CD14-positive monocyte (primary cell): ENCODE measurements at regions not wholly inside any gene's neighbourhood (a gene's known extent, or its start where the extent isn't known, plus 50 kb on each side); places are given as distances from the start of the nearest gene placed in this dataset.

Source experiments
- DNase-seq, 3 donors: peaks; one replicate each; pipeline ENCODE4 v3.0.0-alpha.2; 2011 to 2022
- H2AFZ ChIP-seq: 2 replicates; pipeline ENCODE4 v1.6.0; 2012; ENCODE audit warnings: mild to moderate bottlenecking, low read depth, low read length, inconsistent platforms; ENCODE audit not compliant: insufficient read depth, poor library complexity, severe bottlenecking
- H3K27ac ChIP-seq, 2 donors: 1 replicate in 1 of 2; 2 replicates in 1 of 2; pipeline ENCODE4 v1.5.1; 2012 to 2013; ENCODE audit warnings: low read length in 2 of 2, control low read depth in 1 of 2, inconsistent platforms in 1 of 2, low read depth in 1 of 2, mild to moderate bottlenecking in 1 of 2
- H3K27me3 ChIP-seq, 2 donors: one replicate each; pipeline versions ENCODE4 v1.6.0 to v1.6.1; 2011 to 2013; ENCODE audit warnings: low read length in 2 of 2; ENCODE audit not compliant: control insufficient read depth in 2 of 2, insufficient read depth in 2 of 2
- H3K36me3 ChIP-seq, 2 donors: replicated peaks in 1 of 2; 1 replicate in 1 of 2; 2 replicates in 1 of 2; pipeline versions ENCODE4 v1.5.1 to v1.6.1; 2012 to 2013; ENCODE audit warnings: low read length in 2 of 2, control low read depth in 1 of 2, inconsistent platforms in 1 of 2, mild to moderate bottlenecking in 1 of 2; ENCODE audit not compliant: insufficient read depth in 2 of 2, control insufficient read depth in 1 of 2
- H3K4me1 ChIP-seq, 2 donors: 1 replicate in 1 of 2; 2 replicates in 1 of 2; pipeline versions ENCODE4 v1.5.1 to v1.6.1; 2012 to 2013; ENCODE audit warnings: low read length in 2 of 2, control low read depth in 1 of 2, inconsistent platforms in 1 of 2, mild to moderate bottlenecking in 1 of 2, moderate library complexity in 1 of 2; ENCODE audit not compliant: insufficient read depth in 2 of 2, control insufficient read depth in 1 of 2
- H3K4me2 ChIP-seq: replicated peaks from 2 replicates; pipeline ENCODE3; 2012; ENCODE audit warnings: low read length, moderate library complexity, mild to moderate bottlenecking; ENCODE audit not compliant: poor library complexity, severe bottlenecking; ENCODE audit errors: extremely low read depth
- H3K4me3 ChIP-seq, 3 experiments: fragments of 200-600 bp in 1 of 3; sonication (generic) in 1 of 3; replicated peaks in 1 of 3; 1 replicate in 2 of 3; 2 replicates in 1 of 3; pipeline ENCODE4 v1.5.1; 2011 to 2013; ENCODE audit warnings: low read length in 3 of 3, mild to moderate bottlenecking in 3 of 3, control low read depth in 2 of 3, low read depth in 2 of 3, inconsistent platforms in 1 of 3, moderate library complexity in 1 of 3
- H3K79me2 ChIP-seq: 2 replicates; pipeline ENCODE4 v1.6.0; 2012; ENCODE audit warnings: mild to moderate bottlenecking, control low read depth, inconsistent platforms, low read length, moderate library complexity; ENCODE audit not compliant: insufficient read depth
- H3K9ac ChIP-seq: 2 replicates; pipeline ENCODE4 v1.6.0; 2017; ENCODE audit warnings: low read length, mild to moderate bottlenecking; ENCODE audit not compliant: insufficient read depth, poor library complexity, severe bottlenecking
- H3K9me3 ChIP-seq, 2 donors: replicated peaks in 1 of 2; 1 replicate in 1 of 2; 2 replicates in 1 of 2; pipeline versions ENCODE4 v1.5.1 to v1.6.1; 2012 to 2013; ENCODE audit warnings: low read length in 2 of 2, control low read depth in 1 of 2; ENCODE audit not compliant: control insufficient read depth in 1 of 2, insufficient read depth in 1 of 2
- H4K20me1 ChIP-seq: 2 replicates; pipeline ENCODE4 v1.6.0; 2012; ENCODE audit warnings: mild to moderate bottlenecking, low read length, control low read depth, moderate library complexity; ENCODE audit not compliant: insufficient read depth
- H3K27ac Mint-ChIP-seq, 7 donors: one replicate each; pipeline ENCODE4 v1.8.0; 2020; ENCODE audit warnings: mild to moderate bottlenecking in 7 of 7, mixed read lengths in 7 of 7, moderate library complexity in 6 of 7, inconsistent platforms in 2 of 7
- H3K27me3 Mint-ChIP-seq, 3 donors: one replicate each; pipeline ENCODE4 v1.8.0; 2021 to 2022; ENCODE audit warnings: low read depth in 3 of 3, mild to moderate bottlenecking in 3 of 3, mixed read lengths in 3 of 3, moderate library complexity in 3 of 3, inconsistent platforms in 1 of 3
- H3K36me3 Mint-ChIP-seq, 2 donors: one replicate each; pipeline ENCODE4 v1.8.0; 2020; ENCODE audit warnings: mixed read lengths in 2 of 2, inconsistent platforms in 1 of 2, mild to moderate bottlenecking in 1 of 2
- H3K4me1 Mint-ChIP-seq: one replicate; pipeline ENCODE4 v1.8.0; 2020; ENCODE audit warnings: mild to moderate bottlenecking, mixed read lengths
- H3K4me3 Mint-ChIP-seq, 2 donors: one replicate each; pipeline ENCODE4 v1.8.0; 2020; ENCODE audit warnings: mild to moderate bottlenecking in 2 of 2, mixed read lengths in 2 of 2, moderate library complexity in 1 of 2
- H3K9me3 Mint-ChIP-seq, 7 donors: one replicate each; pipeline ENCODE4 v1.8.0; 2020 to 2022; ENCODE audit warnings: mixed read lengths in 7 of 7, mild to moderate bottlenecking in 6 of 7, moderate library complexity in 6 of 7, inconsistent platforms in 2 of 7
- WGBS: methylation state at CpG from one replicate; pipeline ENCODE4 v1.1.5; 2013; ENCODE audit warnings: missing lambda C conversion rate; ENCODE audit not compliant: insufficient coverage; 5-methylcytosine and 5-hydroxymethylcytosine counted together
- intact Hi-C, 2 donors: fragments of 100-400 bp; cut with micrococcal nuclease; formaldehyde crosslinking; loops; one replicate each; pipeline versions ENCODE4 v1.15.0 to v1.15.1; 2023
- TF ChIP-seq, protein P1 (sequence below): fragments of 200-600 bp; IDR thresholded peaks from one replicate; pipeline ENCODE4 v1.8.0; 2022; ENCODE audit warnings: antibody characterized with exemption, mild to moderate bottlenecking

DNA sequence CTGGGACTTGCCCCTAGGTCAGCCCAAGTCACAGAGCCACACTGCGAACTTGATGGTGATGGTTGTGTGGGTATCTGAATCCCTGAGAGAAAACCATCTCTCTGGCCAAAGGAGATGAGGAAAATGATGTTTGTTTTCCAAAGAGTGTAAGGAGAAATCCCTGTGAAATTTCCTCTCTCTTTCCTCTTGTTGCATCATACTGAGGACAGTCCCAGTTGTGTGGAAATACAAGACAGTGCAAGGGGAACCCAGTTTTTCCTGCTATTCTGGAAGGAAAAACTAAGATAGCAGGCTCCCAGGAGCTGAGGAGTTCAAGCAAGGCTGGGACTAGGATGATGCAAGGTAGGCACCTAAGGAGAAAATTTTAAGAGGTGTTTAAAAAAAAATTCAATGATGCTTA, 86.8 kb upstream of the TOM1L1 start:
- WGBS = no CpG with 5 or more reads among the region's 1 CpG
- no peak overlapping the region for H3K9ac ChIP-seq
- H3K4me1 ChIP-seq = no peaks in the 10 kb centered on the region
- H3K9me3 ChIP-seq = no peaks in the 10 kb centered on the region
- Mint-ChIP-seq H3K4me3 (no peak overlapping the region), H3K4me1 (no peaks in the 10 kb centered on the region), H3K36me3 (no peaks in the 10 kb centered on the region), H3K27me3 (peaks cover 0 to 3% (median 0%) of the 10 kb centered on the region in 3 donors), H3K9me3 (peaks cover 0 to 2% (median 0%) of the 10 kb centered on the region in 7 donors), H3K27ac (no peak overlapping the region)
- H3K4me3 ChIP-seq = no peak overlapping the region
- H3K27me3 ChIP-seq = no peaks in the 10 kb centered on the region
- H3K4me2 ChIP-seq = no peak overlapping the region
- no peak overlapping the region for H3K27ac ChIP-seq
- intact Hi-C loops = no loop called here
- H3K36me3 ChIP-seq = no peaks in the 10 kb centered on the region
- TF ChIP-seq, protein P1, sequence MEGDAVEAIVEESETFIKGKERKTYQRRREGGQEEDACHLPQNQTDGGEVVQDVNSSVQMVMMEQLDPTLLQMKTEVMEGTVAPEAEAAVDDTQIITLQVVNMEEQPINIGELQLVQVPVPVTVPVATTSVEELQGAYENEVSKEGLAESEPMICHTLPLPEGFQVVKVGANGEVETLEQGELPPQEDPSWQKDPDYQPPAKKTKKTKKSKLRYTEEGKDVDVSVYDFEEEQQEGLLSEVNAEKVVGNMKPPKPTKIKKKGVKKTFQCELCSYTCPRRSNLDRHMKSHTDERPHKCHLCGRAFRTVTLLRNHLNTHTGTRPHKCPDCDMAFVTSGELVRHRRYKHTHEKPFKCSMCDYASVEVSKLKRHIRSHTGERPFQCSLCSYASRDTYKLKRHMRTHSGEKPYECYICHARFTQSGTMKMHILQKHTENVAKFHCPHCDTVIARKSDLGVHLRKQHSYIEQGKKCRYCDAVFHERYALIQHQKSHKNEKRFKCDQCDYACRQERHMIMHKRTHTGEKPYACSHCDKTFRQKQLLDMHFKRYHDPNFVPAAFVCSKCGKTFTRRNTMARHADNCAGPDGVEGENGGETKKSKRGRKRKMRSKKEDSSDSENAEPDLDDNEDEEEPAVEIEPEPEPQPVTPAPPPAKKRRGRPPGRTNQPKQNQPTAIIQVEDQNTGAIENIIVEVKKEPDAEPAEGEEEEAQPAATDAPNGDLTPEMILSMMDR = no peak
- DNase-seq = no peak
- no peak overlapping the region for H2AFZ ChIP-seq
- H3K79me2 ChIP-seq = no peaks in the 10 kb centered on the region
- H4K20me1 ChIP-seq = no peaks in the 10 kb centered on the region

DNA sequence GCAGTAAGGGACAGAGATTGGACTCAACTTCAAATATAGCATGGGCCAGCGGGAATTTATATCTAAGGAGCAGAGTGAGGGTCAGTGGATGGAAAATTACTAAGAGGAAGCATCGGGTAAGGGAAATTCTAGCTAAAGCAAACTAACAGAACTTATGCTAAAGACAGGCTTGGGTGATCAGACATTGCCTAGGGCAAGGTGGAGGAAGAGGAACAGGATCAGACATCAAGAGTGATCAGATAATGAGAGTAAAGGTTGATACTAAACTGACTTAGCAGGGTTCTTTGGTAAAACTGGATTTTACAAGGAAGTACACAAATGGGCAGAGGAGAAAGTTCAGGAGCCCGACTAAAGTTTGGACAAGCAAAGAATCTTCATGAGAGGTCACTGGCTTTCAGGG, 86.3 kb upstream of the TOM1L1 start:
- H3K4me1 Mint-ChIP-seq = no peaks in the 10 kb centered on the region
- H3K36me3 Mint-ChIP-seq = no peaks in the 10 kb centered on the region
- TF ChIP-seq, protein P1 = no peak

More for the DNA sequence above, 86.3 kb upstream of the TOM1L1 start:
- Histone ChIP-seq H3K27me3 (no peaks in the 10 kb centered on the region), H3K79me2 (no peaks in the 10 kb centered on the region), H3K36me3 (no peaks in the 10 kb centered on the region), H3K4me3 (no peak overlapping the region), H3K9me3 (no peaks in the 10 kb centered on the region), H3K4me1 (no peaks in the 10 kb centered on the region), H2AFZ (no peak overlapping the region), H3K4me2 (no peak overlapping the region), H4K20me1 (no peaks in the 10 kb centered on the region), H3K9ac (no peak overlapping the region), H3K27ac (no peak overlapping the region)
- Mint-ChIP-seq H3K4me3 (no peak overlapping the region), H3K9me3 (peaks cover 0 to under 1% (median 0%) of the 10 kb centered on the region in 7 donors), H3K27ac (no peak overlapping the region), H3K27me3 (peaks cover 0 to 3% (median 0%) of the 10 kb centered on the region in 3 donors)
- WGBS = 93% methylated on average over 2 of the region's 3 CpGs
- no peak for DNase-seq
- intact Hi-C loops = no loop called here
